ENCODE measurements at regions not wholly inside any gene's neighbourhood (a gene's known extent, or its start where the extent isn't known, plus 50 kb on each side); places are given as distances from the start of the nearest gene placed in this dataset.

- no peak for ATAC-seq
- TF ChIP-seq PATZ1 (CRISPR knock-in tag; IDR thresholded peaks at IDR 0.05; ENCODE audit: borderline replicate concordance) (no peak), CSRNP3 (CRISPR knock-in tag; IDR thresholded peaks at IDR 0.05) (no peak), ZNF565 (CRISPR knock-in tag; conservative IDR thresholded peaks at IDR 0.05; ENCODE audit: low read depth) (no peak), TCF4 (CRISPR knock-in tag; IDR thresholded peaks at IDR 0.05; ENCODE audit: borderline replicate concordance) (no peak), TOX (CRISPR knock-in tag; IDR thresholded peaks at IDR 0.05; ENCODE audit: borderline replicate concordance) (no peak), PPARA (CRISPR knock-in tag; IDR thresholded peaks at IDR 0.05; ENCODE audit: borderline replicate concordance) (no peak), ZC3H10 (CRISPR knock-in tag; IDR thresholded peaks at IDR 0.05) (no peak), TSHZ2 (CRISPR knock-in tag; IDR thresholded peaks at IDR 0.05) (no peak), ZNF70 (CRISPR knock-in tag; IDR thresholded peaks at IDR 0.05) (no peak), ISL1 (CRISPR knock-in tag; IDR thresholded peaks at IDR 0.05) (no peak), CSDC2 (CRISPR knock-in tag; IDR thresholded peaks at IDR 0.05) (no peak), POU6F1 (CRISPR knock-in tag; IDR thresholded peaks at IDR 0.05; ENCODE audit: borderline replicate concordance, low read depth) (no peak), SNAI2 (CRISPR knock-in tag; IDR thresholded peaks at IDR 0.05) (no peak)
These were observed 501.0 kb upstream of the LUZP2 start for GRCh38 chr11:23995891-23996290.

- ATAC-seq, result no peak
These were observed 499.5 kb upstream of the LUZP2 start for GRCh38 chr11:23997356-23997755.

More at GRCh38 chr11:23997356-23997755, 499.5 kb upstream of the LUZP2 start:
- TF ChIP-seq TSHZ2 (CRISPR knock-in tag; IDR thresholded peaks at IDR 0.05) (no peak), TCF4 (CRISPR knock-in tag; IDR thresholded peaks at IDR 0.05; ENCODE audit: borderline replicate concordance) (no peak), PPARA (CRISPR knock-in tag; IDR thresholded peaks at IDR 0.05; ENCODE audit: borderline replicate concordance) (no peak), ZFP30 (CRISPR knock-in tag; IDR thresholded peaks at IDR 0.05) (no peak)
